Activated CD4-positive, alpha-beta T cell treated with anti-CD3 and anti-CD28 coated beads for 48 hours (primary cell): ENCODE measurements at regions not wholly inside any gene's neighbourhood (a gene's known extent, or its start where the extent isn't known, plus 50 kb on each side); places are given as distances from the start of the nearest gene placed in this dataset.

Experiments
- DNase-seq: peaks from one replicate; pipeline ENCODE4 v3.0.0-alpha.2; 2020

DNA sequence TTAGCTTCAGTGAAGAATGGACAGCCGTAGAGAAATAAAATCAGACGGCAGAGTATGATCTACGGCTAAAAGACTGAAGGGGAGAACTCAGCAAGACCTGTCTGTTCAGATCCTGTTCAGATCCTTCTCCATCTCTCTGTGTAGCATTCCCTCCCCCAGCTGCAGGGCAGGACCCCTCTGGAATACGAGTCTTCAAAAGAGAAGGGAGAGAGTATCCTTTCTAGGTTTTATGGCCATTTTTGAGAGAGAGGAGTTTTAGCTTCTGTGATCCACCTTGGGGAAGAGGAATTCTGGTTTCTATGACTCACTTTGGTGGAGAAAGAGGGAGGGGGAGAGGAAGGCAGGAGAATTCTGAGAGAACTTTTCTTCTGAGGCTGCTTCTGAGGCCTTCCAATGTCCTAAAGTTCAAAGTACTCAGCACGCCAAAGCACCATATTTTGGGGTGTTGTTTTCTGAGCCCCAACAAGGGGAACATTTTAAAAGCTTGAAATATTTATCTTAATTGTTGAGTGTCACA is 194.4 kb upstream of the TLE4 start:
- no peak for DNase-seq

DNA sequence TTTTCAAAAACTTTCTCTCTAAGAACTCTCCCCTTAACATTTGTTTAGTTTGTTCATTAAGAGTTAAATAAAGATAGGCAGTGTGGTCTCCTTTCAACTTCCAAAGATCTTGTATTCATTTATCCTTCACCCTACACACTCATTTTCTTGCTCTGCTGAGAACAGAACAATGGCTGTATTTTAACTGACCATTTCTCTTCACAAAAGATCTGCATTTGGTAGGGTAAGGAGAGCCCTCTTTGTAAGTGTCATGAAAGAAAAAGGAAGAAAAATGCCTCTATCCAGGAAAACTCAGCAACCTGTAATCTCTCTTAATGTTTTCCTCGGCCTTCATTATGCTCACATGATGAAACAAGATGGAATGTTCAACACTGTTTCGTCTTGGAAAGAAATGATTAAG is 193.7 kb upstream of the TLE4 start:
- no peak for DNase-seq

DNA sequence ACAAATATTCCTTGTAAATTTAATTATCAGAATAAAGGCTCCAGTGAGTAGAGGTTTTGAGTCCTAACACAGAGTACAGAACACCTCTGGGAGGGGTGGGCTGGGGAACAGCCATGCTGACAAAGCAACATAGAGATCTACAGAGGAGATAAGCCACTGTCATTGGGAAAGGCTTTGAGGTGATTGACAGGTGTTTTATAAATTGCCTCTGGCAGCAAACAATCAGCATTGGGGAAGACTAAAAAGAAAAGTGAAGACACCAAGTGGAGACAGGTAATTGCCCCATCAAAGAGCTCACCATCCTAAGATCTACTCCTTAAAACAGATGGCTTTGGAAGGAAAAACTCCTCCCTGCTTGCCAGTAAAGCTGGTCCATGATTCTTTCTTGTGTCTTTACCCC is 189.7 kb upstream of the TLE4 start:
- no peak for DNase-seq

DNA sequence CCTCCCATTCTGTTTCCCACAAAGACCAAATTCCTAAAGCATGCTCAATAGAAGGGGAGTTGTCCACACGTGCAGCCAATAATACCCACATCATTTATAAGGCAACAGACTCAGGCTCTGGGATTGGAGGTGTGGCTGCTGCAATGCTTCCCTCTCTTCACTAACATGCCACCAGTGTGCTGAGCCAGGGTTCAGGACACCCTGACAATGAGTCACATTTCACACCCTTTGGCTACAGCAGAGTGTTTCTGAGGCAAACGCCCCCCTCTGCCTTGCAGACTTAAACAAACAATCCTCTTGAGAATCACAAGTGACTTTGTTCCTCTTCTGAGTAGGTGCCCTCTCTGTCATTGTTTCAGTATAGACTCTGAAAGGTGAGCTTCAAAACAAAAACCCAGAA is 189.3 kb upstream of the TLE4 start:
- peak; percentile 4 for DNase-seq

DNA sequence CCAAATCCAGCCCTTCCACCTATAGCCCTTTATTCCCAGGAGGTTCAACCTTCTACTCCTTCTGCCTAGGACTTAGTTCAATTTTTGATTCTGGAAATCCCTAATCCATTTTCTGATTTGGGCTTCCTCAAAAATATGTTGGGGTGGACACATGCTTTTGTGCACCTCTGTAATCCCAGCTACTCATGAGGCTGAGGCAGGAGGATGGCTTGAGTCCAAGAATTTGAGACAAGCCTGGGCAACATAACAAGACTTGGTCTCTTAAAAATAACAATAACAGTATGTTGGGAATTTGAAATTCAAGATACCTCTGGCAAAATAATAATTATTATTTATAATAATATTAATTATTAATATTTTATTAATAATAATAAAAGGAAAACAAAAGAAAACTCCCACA is 188.7 kb upstream of the TLE4 start:
- DNase-seq: no peak

DNA sequence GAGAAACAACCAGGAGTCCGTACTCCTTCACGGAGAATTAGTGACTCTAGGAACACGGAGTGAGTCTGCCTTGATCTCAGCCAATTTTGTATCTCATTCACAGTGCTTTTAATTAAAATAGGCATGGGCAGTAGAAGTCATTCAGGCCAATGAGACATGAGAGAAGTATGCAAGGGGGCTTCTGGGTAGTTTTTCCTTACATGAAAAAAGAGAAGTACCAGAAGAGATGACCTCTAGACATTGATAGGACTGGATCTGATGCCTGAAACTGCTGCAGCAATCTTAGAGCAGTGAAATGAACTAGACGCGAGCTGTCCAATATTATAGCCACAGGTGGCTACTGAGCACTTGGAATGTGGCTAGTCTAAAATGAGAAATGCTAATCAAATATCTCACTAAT is 187.7 kb upstream of the TLE4 start:
- DNase-seq: no peak

DNA sequence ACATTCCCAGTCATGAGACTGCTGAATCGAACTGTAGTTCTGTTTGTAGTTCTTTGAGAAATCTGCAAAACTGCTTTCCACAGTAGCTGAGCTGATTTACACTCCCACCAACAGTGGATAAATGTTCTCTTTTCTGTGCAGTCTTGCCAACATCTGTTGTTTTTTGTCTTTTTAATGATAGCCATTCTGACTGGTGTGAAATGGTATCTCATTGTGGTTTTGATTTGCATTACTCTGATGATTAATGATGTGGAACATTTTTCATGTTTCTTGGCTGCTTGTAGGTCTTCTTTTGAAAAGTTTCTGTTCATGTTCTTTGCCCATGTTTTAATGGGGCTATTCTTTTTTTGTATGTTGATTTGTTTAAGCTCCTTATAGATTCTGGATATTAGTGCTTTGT is 187.3 kb upstream of the TLE4 start:
- DNase-seq: no peak

DNA sequence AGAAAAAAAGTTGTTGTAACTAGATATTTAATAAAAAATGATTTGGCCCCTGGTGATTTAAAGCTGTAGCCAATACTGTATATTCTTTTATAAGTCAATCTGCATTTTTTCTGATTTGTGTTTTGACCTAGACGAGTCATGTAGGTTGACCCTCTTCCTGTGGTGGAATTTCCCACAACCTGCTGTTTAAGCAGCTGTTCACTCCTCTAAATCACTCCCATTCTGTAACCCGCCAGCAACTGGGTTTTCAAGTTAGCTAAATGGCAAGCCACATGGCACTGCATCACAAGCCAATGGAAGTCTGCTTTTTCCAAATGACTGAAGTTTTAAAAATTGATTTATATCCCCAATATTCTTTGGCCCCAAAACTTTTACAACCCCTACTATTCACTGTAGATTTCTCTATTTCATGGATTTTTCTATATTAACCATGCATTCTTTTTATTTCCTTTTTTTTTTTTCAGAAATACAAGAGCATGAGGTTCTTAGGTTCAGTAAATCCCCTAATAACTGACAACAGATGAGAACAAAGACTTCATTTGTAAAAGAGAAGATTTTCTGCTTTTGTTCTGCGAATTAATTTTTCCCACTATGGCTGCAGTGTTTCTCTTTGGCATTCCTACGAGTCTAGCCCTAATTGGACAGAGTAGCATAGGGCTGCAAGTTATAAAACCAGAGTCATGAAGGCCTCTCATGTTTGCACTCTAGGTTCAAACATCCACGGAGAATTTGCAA is 184.5 kb upstream of the TLE4 start:
- DNase-seq: no peak

DNA sequence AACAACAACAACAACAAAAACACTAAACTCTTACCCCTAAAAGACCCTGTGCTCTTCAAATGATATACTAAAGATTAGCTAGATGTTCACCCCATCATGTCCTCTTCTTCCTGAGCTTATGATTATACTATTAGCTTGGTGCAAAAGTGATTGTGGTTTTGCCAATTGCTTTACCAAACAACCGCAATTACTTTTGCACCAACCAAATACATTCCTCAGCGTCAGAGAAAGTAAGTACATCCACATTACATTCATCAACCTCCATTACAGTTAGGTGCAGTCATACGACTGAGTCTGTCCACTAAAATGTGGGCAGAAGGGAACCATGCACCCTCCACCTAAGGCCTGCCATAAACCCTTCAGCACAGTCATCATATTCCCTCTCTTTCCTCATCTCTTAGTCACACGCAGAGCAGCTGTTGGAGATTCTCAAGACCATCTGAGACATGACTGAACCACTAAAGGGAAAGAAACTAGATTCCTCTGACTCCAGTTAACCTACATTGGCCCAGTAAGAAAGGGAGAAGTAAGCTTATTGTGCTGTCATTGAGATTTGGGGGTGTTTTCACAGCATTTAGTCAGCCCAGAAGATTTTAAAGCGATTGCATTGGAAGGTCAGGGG is 181.6 kb upstream of the TLE4 start:
- DNase-seq: no peak

DNA sequence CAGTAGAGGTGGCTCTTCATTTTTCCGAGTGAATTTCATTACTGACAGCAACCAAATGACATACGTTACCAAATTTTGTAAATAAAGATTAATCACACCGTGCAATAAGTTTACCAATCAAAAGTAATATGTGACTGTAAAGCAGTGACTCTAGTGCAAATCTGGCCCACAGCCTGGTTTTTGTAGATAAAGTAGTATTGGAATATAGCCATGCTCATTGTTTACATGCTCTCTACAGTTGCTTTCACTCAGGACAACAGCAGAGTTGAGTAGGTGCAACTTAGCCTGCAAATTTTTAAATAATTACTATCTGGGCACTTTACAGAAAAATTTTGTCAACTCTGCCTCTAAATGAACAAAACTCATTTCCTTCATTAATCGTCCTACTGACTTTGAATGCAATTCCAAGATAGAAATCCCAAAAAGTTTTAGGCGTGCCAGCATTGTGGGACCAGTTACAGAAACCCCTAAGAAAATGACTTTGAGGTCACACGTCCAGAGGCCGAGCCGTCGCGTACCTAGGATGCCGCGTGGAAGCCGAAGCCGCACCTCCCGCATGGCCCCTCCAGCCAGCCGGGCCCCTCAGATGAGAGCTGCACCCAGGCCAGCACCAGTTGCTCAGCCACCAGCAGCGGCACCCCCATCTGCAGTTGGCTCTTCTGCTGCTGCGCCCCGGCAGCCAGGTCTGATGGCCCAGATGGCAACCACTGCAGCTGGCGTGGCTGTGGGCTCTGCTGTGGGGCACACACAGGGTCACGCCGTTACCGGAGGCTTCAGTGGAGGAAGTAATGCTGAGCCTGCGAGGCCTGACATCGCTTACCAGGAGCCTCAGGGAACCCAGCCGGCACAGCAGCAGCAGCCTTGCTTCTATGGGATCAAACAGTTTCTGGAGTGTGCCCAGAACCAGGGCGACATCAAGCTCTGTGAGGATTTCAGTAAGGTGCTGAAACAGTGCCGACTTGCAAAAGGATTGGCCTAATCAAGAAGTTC is 180.7 kb upstream of the TLE4 start:
- DNase-seq: no peak

DNA sequence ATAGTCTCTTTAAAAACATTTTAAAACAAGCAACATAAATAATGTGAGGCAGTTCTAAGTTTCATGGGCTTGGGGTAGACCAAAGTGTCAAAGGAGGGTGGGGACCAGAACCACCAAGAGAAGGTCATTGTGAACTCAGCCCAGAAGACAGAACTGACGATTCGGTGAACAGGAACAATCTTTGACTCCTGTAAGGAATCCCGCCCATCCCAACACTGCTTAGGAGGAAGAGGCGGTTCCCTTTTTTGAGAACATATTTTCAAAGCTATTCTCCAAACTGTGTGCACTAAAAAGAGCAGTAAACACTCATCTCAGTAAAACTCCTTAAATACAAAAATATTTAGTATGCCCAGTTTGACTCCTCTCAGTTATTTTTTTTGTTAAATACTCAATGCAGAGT is 176.5 kb upstream of the TLE4 start:
- DNase-seq: no peak

DNA sequence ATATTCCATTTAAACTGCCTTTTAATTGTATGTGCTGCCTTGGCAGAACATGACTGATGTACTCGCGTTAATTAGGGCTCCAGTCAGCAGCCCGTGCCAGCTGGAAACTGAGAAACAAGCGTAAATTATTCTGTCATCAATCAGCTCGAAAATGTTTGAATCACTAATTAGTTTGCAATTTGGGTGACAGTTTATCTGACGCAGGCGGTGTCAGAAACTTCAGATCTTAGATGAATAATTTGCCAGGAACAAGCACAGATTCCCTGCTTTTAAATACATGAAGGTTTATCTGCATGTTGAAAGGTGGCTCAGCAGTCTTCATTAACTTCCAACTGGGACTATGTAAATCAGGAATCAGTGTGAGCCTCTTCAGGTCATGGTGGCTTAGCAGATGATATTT is 176.0 kb upstream of the TLE4 start:
- DNase-seq: no peak

DNA sequence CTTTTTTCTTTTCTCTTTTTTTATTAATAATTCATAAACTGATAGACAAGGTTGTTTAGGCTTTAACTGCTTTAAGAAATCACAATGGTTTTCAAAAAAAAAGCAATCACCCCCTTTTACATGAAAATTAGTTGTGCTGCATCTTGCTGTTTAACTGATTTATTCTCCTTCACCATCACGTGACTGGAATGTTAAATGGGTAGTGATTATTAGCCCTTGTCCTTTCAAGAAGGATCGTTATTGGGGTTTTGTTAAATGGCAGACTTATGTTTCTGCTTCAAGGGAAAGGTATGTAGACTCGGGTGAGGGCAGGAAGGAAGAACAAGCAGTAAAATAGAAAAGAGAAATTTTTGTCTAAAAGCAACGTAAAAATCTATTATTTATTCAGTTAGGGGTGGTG is 175.6 kb upstream of the TLE4 start:
- DNase-seq: no peak

DNA sequence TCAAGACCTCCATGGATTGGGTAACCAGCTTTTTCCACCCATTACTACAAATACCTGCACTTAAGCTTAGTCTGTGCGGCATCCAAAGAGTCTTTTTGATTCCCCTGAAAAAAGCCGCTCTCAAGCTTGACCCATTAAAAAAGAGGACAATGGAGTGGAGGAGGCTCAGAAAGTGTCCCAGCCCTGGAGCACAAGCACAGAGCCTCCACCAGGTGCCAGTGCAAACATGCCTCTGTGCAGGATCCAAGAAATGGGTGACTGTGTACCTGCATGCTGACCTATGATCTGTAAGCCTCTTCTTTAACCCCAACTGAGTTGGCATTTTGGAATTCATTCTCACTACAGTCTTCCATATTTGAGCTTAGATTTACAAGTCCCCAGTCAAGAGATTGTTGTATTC is 168.3 kb upstream of the TLE4 start:
- peak; percentile 9 for DNase-seq

DNA sequence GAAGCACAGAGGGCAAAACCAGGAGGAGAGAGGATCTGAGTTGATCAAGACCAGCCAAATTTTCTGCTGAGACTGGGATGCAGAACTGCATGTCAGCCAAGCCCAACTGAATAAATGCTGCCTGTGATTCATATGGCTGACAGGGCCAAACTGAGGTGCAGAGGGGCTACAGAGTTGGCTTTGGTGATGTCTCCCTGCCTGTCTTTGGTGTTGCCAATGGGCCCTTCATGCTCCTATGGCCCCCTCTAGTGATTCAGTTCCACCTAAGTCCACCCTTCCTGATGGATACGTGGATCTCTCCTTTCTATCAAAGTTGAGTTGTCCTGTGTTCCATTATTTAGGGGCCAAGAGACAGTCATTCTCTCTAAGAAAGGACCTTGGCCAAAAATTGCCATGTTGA is 163.6 kb upstream of the TLE4 start:
- no peak for DNase-seq

DNA sequence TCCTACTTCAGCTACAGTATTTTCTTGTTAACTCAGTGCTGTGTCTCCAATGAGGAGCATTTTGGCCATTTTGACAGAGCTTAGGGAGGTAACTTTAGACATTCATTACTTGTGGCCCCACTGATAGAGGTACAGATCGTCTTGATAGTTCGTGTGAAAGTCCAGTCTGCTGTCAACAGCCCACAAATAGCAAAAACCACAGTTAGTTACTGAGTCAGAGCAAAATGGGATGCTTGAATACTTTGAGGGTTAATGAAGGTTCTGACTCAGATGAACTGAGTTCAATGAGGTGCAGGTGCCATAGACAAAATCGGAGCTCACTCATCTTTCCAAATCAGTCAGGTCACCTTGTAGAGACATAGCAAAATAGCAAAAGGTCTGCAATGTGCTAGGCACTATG is 163.1 kb upstream of the TLE4 start:
- no peak for DNase-seq

DNA sequence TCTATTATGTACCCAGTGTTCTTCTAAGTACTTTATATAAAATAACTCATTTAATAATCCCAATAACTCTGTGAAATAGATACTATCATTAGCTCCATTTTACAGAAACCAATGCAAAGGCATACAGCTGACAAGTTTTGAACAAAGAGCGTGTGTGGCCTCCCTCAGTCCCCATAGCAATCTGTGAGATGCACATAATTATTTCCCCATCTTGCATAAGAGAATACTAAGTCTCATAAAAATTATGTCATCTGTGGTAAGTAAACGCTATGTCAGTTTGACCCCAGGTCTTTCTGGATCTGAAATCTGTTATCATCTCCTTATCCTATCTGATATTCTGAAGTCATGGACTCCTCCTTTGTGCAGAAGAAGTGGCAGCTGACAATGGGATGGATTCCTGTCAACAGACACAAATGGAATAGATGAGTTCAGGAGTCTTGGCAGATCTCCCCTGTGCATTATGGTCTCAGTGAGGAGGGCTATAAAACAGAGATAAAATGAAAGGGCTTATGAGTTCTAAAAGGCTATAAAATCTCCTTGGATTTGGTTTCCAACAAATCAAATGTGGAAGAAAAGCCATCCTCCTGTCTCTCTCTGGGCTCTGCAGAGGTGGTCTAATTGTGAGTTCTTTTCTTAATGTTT is 162.5 kb upstream of the TLE4 start:
- no peak for DNase-seq

DNA sequence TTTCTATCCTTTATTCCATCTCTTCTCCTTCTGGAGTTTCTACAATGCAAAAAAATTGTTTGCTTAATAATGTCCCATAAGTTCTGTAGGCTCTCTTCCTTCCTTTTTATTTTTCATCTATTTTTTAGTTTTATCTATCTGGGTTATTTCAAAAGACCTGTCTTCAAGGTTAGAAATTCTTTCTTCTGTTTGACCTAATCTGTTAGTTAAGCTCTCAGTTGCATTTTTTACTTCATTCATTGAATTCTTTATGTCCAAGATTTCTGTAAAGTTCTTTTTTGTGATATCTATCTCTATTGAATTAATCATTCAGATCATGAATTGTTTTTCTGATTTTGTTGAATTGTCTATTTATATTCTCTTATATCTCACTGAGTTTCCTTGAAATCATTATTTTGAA is 145.9 kb upstream of the TLE4 start:
- DNase-seq: no peak

DNA sequence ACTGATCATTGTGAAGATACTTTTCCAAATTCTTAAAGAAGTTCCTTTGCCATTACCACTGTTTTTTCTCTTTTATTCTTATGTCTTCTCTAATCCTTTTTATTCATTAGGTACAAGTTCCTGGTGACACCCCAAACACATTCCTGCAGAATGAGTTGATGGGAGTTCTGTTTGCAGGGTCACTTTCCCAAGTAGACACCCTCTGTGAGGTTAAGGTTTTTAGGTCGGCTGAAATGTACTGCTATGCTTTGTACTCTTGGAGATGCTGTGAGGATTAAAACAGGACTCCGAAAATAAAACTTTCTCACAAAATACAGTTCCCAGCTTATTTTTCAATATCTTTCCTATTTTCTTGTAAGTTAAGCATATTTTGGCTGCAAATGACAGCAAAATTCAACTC is 143.3 kb upstream of the TLE4 start:
- no peak for DNase-seq

DNA sequence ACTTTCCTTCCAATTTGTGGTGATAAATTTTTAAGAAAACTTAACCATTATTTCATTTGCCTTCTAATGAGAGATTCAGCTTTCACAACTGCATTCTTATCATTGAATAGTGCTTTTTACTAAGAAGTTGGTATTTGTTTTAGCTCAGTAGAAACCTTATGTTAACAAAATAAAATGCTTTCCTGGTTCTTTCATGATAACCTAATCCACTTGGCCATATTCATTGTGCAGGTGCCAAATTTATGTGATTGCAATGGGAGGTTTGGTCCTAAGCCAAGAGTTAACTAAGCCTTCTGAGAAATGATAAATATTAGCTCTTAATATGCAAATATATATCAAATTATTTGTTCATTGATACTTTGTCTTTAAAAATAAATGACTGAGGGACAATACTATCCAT is 141.1 kb upstream of the TLE4 start:
- DNase-seq: no peak

DNA sequence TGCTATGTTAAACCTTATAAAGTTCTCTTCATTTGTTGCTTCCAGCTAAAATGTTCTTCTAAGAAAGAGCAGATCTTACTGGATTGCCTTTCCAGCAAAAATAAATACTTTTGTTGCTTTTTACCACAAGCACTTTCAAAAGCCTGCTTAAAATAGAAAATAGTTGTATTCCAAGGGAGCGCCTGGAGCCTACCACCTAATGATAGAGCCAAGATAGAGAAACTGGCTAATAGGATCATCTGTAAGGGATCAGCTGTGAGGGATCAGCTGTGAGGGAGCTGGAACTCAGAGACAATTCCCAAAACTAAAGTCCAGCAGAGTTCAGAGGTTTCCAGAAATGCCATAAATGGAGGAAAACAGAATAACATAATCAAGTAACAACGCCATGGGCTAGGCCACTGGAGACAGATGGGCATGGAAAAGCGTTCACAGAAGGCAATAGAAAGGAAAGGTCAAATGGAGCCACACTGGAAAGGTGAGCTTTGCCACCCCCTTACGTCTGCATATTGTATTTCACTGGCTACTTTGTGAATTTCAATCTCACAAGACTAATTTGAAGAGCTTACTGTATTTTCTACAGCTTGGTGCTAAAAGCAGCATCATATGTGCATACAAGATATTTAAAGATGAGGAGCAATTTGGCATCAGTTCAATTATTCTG is 140.6 kb upstream of the TLE4 start:
- DNase-seq: no peak

DNA sequence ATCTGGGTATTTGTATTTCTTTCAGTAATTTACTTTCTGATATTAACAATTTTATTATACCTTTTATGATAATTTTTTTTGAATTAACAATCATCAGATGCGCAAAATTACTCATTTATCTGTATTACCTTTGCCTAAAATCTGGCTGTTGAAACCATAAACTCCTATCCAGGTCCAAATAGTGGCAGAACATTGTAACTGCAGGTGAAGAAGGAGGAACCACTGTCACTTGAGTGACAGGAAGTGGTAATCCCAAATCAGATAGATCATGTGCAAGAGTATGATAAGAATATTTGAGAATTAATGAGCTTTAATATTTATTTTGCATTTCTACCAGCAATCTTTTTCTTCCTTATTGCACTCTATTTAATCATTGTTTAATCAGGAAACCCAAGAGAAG is 139.3 kb upstream of the TLE4 start:
- DNase-seq: no peak

DNA sequence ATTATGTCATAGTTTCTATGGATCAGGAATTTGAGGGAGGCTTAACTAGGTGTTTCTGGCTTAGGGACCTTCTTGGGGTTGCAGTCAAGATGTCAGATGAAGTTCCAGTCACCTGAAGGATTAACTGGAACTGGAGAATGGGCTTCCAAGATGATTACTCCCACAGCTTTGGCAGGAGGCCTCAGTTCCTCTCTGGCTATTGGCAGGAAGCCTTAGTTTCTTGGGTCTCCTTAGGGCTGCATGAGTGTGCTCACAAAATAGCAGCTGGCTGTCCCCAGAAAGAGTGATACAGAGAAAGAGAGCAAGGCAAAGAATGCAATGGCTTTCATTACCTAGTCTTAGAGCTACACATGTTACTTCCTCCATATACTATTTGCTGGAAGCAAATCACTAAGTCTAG is 138.1 kb upstream of the TLE4 start:
- DNase-seq: no peak
